GM12878 (cell line): ENCODE measurements at regions not wholly inside any gene's neighbourhood (a gene's known extent, or its start where the extent isn't known, plus 50 kb on each side); places are given as distances from the start of the nearest gene placed in this dataset.

ENCODE experiments used
- ATAC-seq: fragments of 200-7000 bp; cut with Tn5 transposase; 3 replicates; pipeline ENCODE4 v1.9.1; 2020; ENCODE audit warnings: mild to moderate bottlenecking, moderate library complexity
- BruUV-seq: library from RNA; stranded (reverse); fragments of 400-500 nt; replicated peaks from 2 replicates; lab custom pipeline; 2021; lab: Mats Ljungman, UMichigan
- CTCF ChIA-PET: fragments of 300-600 bp; sonication (Branson Sonifier 250); formaldehyde crosslinking; extraction: SDS; loops from one replicate; lab custom pipeline; 2021; ENCODE audit warnings: inconsistent platforms; lab: Yijun Ruan, JAX
- POLR2A ChIA-PET: fragments of 350-600 bp; formaldehyde crosslinking; extraction: SDS; loops from one replicate; lab custom pipeline; 2021; ENCODE audit warnings: inconsistent platforms; lab: Charles Lee
- RAD21 ChIA-PET: fragments of 300-600 bp; sonication (Branson Sonifier 250); formaldehyde crosslinking; loops from one replicate; lab custom pipeline; 2023; ENCODE audit warnings: antibody characterized with exemption; ENCODE audit not compliant: unreplicated experiment; lab: Charles Lee
- SMC1A ChIA-PET: fragments of 300-600 bp; sonication (Branson Sonifier 250); formaldehyde crosslinking; loops from one replicate; lab custom pipeline; 2023; ENCODE audit not compliant: unreplicated experiment, uncharacterized antibody; lab: Charles Lee
- DNase-seq: peaks from one replicate; pipeline ENCODE4 v3.0.0-alpha.2; 2011; ENCODE audit warnings: low read depth, low spot score
- FAIRE-seq: peaks from 3 replicates; lab custom pipeline; 2011; peaks lifted over from hg19 to GRCh38; lab: Jason Lieb, UNC
- H2AFZ ChIP-seq: 2 replicates; pipeline ENCODE4 v1.6.0; 2011; ENCODE audit warnings: low read depth, low read length, control low read depth; ENCODE audit not compliant: control insufficient read depth
- H3K27ac ChIP-seq: 2 replicates; pipeline ENCODE4 v1.5.1; 2011; ENCODE audit warnings: control low read depth; ENCODE audit not compliant: control insufficient read depth, insufficient read depth
- H3K27me3 ChIP-seq, 2 experiments: replicated peaks in 1 of 2; 2 replicates each; pipeline versions ENCODE4 v1.6.0 to v1.6.1; 2011; ENCODE audit warnings: low read length in 1 of 2; ENCODE audit not compliant: control insufficient read depth in 2 of 2, insufficient read depth in 2 of 2
- H3K36me3 ChIP-seq, 2 experiments: 2 replicates each; pipeline ENCODE4 v1.5.1; 2011; ENCODE audit warnings: low read length in 1 of 2; ENCODE audit not compliant: control insufficient read depth in 2 of 2, insufficient read depth in 2 of 2
- H3K4me1 ChIP-seq: 2 replicates; pipeline ENCODE4 v1.6.1; 2011; ENCODE audit warnings: mild to moderate bottlenecking, low read length, moderate library complexity, mixed read lengths; ENCODE audit not compliant: control insufficient read depth, insufficient read depth
- H3K4me2 ChIP-seq: 2 replicates; pipeline ENCODE4 v1.6.0; 2011; ENCODE audit warnings: control low read depth; ENCODE audit not compliant: control insufficient read depth, insufficient read depth
- H3K4me3 ChIP-seq: fragments of 200-600 bp; sonication (generic); 2 replicates; pipeline ENCODE4 v1.5.1; 2016
- H3K79me2 ChIP-seq: 2 replicates; pipeline ENCODE4 v1.6.0; 2011; ENCODE audit warnings: low read length; ENCODE audit not compliant: control insufficient read depth, insufficient read depth
- H3K9ac ChIP-seq: 2 replicates; pipeline ENCODE4 v1.8.0; 2011; ENCODE audit warnings: low read length, control low read depth, mixed read lengths; ENCODE audit not compliant: control insufficient read depth, insufficient read depth
- H3K9me3 ChIP-seq: replicated peaks from 3 replicates; pipeline ENCODE4 v1.5.1; 2011; ENCODE audit warnings: mild to moderate bottlenecking, low read length; ENCODE audit not compliant: control insufficient read depth, insufficient read depth
- H4K20me1 ChIP-seq: 2 replicates; pipeline ENCODE4 v1.6.0; 2011; ENCODE audit not compliant: control insufficient read depth, insufficient read depth
- BACH1 ChIP-seq: fragments of 450-650 bp; IDR thresholded peaks from 2 replicates; pipeline ENCODE4 v1.6.1; 2017; ENCODE audit warnings: mild to moderate bottlenecking, borderline replicate concordance
- E4F1 ChIP-seq: fragments of 450-650 bp; IDR thresholded peaks from 2 replicates; pipeline ENCODE4 v1.6.1; 2018; ENCODE audit warnings: borderline replicate concordance, mild to moderate bottlenecking; ENCODE audit not compliant: partially characterized antibody
- FOS ChIP-seq: IDR thresholded peaks from 3 replicates; pipeline ENCODE4 v1.6.1; 2011; ENCODE audit warnings: borderline replicate concordance; ENCODE audit not compliant: insufficient read length; ENCODE audit errors: extremely low read depth
- IKZF2 ChIP-seq, 2 experiments: fragments of 450-650 bp; IDR thresholded peaks; 2 replicates each; pipeline ENCODE4 v1.6.1; 2017; ENCODE audit warnings: mild to moderate bottlenecking in 2 of 2, moderate library complexity in 2 of 2
- JUND ChIP-seq: IDR thresholded peaks from 2 replicates; pipeline ENCODE4 v1.6.1; 2012; ENCODE audit warnings: low read depth, mild to moderate bottlenecking, low read length, improper control_type of control experiment, moderate library complexity
- KLF5 ChIP-seq: fragments of 450-650 bp; IDR thresholded peaks from 2 replicates; pipeline ENCODE4 v1.6.1; 2014; ENCODE audit warnings: mild to moderate bottlenecking; ENCODE audit not compliant: partially characterized antibody
- MEF2B ChIP-seq: fragments of 450-650 bp; IDR thresholded peaks from 2 replicates; pipeline ENCODE4 v1.6.1; 2018; ENCODE audit warnings: mild to moderate bottlenecking, moderate library complexity; ENCODE audit not compliant: partially characterized antibody, poor library complexity, severe bottlenecking
- MTA2 ChIP-seq: fragments of 450-650 bp; IDR thresholded peaks from 2 replicates; pipeline ENCODE4 v1.6.1; 2016; ENCODE audit warnings: low read depth, mild to moderate bottlenecking, moderate library complexity
- MYB ChIP-seq: fragments of 150-350 bp; IDR thresholded peaks from 2 replicates; pipeline ENCODE4 v1.6.1; 2014; ENCODE audit warnings: mild to moderate bottlenecking, low read depth, low read length, borderline replicate concordance
- SMARCA5 ChIP-seq: fragments of 450-650 bp; IDR thresholded peaks from 2 replicates; pipeline ENCODE4 v1.6.1; 2017; ENCODE audit warnings: mild to moderate bottlenecking
- SREBF2 ChIP-seq: IDR thresholded peaks from 2 replicates; pipeline ENCODE4 v1.6.1; 2012; ENCODE audit warnings: mild to moderate bottlenecking, low read length
- USF1 ChIP-seq: IDR thresholded peaks from 2 replicates; pipeline ENCODE4 v1.6.1; 2011; ENCODE audit warnings: borderline replicate concordance, low read depth, mild to moderate bottlenecking, moderate library complexity, mixed read lengths, low read length; ENCODE audit not compliant: insufficient read depth; ENCODE audit errors: extremely low read length
- YY1 ChIP-seq: IDR thresholded peaks from 2 replicates; pipeline ENCODE4 v1.6.1; 2011; ENCODE audit warnings: low read depth, mild to moderate bottlenecking, low read length
- ZNF24 ChIP-seq: fragments of 450-650 bp; IDR thresholded peaks from 2 replicates; pipeline ENCODE4 v1.6.1; 2017; ENCODE audit warnings: antibody characterized with exemption, mild to moderate bottlenecking
- ZNF622 ChIP-seq: fragments of 450-650 bp; IDR thresholded peaks from 2 replicates; pipeline ENCODE4 v1.6.1; 2017; ENCODE audit warnings: mild to moderate bottlenecking, inconsistent platforms
- WGBS: methylation state at CpG from one replicate; pipeline ENCODE4 v1.1.6; 2016; ENCODE audit warnings: low lambda C conversion rate; ENCODE audit not compliant: insufficient replicate concordance, insufficient coverage; ENCODE audit errors: missing lambda C conversion rate; 5-methylcytosine and 5-hydroxymethylcytosine counted together
- in situ Hi-C: fragments of 300-500 bp; cut with MboI; formaldehyde crosslinking; loops from 9 replicates; pipeline ENCODE4 v1.14.3; 2018; ENCODE audit warnings: mixed read lengths
- intact Hi-C: fragments of 100-400 bp; cut with micrococcal nuclease; formaldehyde crosslinking; loops from one replicate; pipeline ENCODE4 v1.14.2; 2022; ENCODE audit not compliant: unreplicated experiment
- TF ChIP-seq, protein P1 (sequence below): fragments of 450-650 bp; conservative IDR thresholded peaks from 2 replicates; pipeline ENCODE4 v1.6.1; 2017; ENCODE audit warnings: mild to moderate bottlenecking, moderate library complexity
- TF ChIP-seq, protein P2 (sequence below): fragments of 450-650 bp; IDR thresholded peaks from 2 replicates; pipeline ENCODE4 v1.6.1; 2014; ENCODE audit warnings: mild to moderate bottlenecking

DNA sequence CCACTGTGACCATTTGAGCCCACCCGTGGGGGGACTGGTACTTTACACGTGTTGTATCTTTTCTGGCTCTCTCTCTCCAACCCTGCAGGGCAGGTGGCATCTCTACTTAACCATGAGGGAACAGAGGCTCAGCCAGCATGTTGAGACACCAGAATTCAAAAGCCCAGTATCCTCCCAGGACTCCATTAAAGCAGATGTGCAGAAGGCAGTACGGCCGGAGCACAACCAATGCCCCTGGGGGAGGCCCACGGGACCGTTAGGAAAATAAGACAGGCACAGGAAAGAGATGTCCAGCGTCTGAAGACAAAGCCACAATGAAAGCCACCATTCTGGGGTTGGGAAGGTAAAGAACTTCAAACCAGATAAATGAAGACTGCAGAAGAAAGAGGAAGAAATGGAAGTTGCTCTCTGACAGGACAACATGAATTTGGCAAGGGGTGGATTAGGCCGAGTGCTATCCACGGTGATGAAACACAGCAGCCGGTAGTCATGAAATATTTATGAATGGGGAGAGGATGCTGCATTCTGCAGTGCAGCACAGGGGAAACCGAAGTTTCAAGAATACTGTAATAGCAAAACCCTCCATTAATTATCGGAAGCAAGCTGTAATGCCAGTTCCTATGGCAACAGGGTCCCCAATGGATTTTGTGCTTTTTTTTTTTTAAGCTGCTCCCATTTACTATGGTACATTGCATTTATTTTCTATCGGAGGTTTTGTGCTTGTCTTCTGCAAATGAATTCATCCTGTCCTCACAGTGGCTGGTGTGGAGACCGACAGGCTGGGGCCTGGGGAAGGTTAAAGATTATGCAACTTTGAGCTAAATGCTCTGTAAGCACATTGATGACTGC is 179.4 kb downstream of the NRN1 start:
- H3K4me1 ChIP-seq, result peaks cover 7% of the 10 kb centered on the region
- no TSS peak for BruUV-seq
- no peak overlapping the region for H2AFZ ChIP-seq
- intact Hi-C loops (no loop called here), in situ Hi-C loops (no loop called here)
- DNase-seq, result no peak
- TF ChIP-seq IKZF2 (IDR thresholded peaks at IDR 0.05), result no peak
- TF ChIP-seq JUND, result no peak
- TF ChIP-seq MEF2B, result no peak
- TF ChIP-seq USF1, result no peak
- TF ChIP-seq E4F1, result no peak
- TF ChIP-seq FOS, result no peak
- no peak for TF ChIP-seq ZNF622
- no peak for TF ChIP-seq KLF5
- TF ChIP-seq YY1, result no peak
- no peak for TF ChIP-seq BACH1
- TF ChIP-seq, protein P1, sequence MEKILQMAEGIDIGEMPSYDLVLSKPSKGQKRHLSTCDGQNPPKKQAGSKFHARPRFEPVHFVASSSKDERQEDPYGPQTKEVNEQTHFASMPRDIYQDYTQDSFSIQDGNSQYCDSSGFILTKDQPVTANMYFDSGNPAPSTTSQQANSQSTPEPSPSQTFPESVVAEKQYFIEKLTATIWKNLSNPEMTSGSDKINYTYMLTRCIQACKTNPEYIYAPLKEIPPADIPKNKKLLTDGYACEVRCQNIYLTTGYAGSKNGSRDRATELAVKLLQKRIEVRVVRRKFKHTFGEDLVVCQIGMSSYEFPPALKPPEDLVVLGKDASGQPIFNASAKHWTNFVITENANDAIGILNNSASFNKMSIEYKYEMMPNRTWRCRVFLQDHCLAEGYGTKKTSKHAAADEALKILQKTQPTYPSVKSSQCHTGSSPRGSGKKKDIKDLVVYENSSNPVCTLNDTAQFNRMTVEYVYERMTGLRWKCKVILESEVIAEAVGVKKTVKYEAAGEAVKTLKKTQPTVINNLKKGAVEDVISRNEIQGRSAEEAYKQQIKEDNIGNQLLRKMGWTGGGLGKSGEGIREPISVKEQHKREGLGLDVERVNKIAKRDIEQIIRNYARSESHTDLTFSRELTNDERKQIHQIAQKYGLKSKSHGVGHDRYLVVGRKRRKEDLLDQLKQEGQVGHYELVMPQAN, result no peak
- TF ChIP-seq SMARCA5, result no peak
- TF ChIP-seq, protein P2, sequence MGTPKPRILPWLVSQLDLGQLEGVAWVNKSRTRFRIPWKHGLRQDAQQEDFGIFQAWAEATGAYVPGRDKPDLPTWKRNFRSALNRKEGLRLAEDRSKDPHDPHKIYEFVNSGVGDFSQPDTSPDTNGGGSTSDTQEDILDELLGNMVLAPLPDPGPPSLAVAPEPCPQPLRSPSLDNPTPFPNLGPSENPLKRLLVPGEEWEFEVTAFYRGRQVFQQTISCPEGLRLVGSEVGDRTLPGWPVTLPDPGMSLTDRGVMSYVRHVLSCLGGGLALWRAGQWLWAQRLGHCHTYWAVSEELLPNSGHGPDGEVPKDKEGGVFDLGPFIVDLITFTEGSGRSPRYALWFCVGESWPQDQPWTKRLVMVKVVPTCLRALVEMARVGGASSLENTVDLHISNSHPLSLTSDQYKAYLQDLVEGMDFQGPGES, result no peak
- no peak for TF ChIP-seq ZNF24
- no peak for TF ChIP-seq SREBF2
- TF ChIP-seq MTA2, result no peak
- TF ChIP-seq MYB, result no peak
- H4K20me1 ChIP-seq, result no peaks in the 10 kb centered on the region
- H3K36me3 ChIP-seq, result no peaks in the 10 kb centered on the region
- RAD21 ChIA-PET, result no interaction called here
- H3K27ac ChIP-seq, result no peak overlapping the region
- no peaks in the 10 kb centered on the region; a peak in 1 of 4 replicates for H3K27me3 ChIP-seq
- no peaks in the 10 kb centered on the region; the same call in 2 of the 3 replicates for H3K9me3 ChIP-seq
- SMC1A ChIA-PET, result no interaction called here
- no peaks in the 10 kb centered on the region for H3K79me2 ChIP-seq
- WGBS, result 55% methylated on average over 14 of the region's 14 CpGs
- ATAC-seq, result no peak
- H3K4me3 ChIP-seq, result no peak overlapping the region
- POLR2A ChIA-PET, result no interaction called here
- no peak overlapping the region for H3K9ac ChIP-seq
- CTCF ChIA-PET, result interaction anchor here (1.2 kb wide), 1 partner anchor 356 kb away, joined by 3 read pairs; no protein-coding TSS in a partner anchor
- H3K4me2 ChIP-seq, result no peak overlapping the region
- no peak for FAIRE-seq
